Activated naive CD8-positive, alpha-beta T cell treated with anti-CD3 and anti-CD28 coated beads for 36 hours (primary cell): ENCODE measurements at regions not wholly inside any gene's neighbourhood (a gene's known extent, or its start where the extent isn't known, plus 50 kb on each side); places are given as distances from the start of the nearest gene placed in this dataset.

ENCODE experiments used
- DNase-seq: peaks from one replicate; pipeline ENCODE4 v3.0.0; 2021
- H3K27ac Mint-ChIP-seq: one replicate; pipeline ENCODE4 v1.8.0; 2022; ENCODE audit warnings: mild to moderate bottlenecking, moderate library complexity, mixed read lengths
- H3K27me3 Mint-ChIP-seq: one replicate; pipeline ENCODE4 v1.8.0; 2022; ENCODE audit warnings: mild to moderate bottlenecking, mixed read lengths
- H3K36me3 Mint-ChIP-seq: one replicate; pipeline ENCODE4 v1.8.0; 2021; ENCODE audit warnings: mild to moderate bottlenecking, mixed read lengths
- H3K4me1 Mint-ChIP-seq: one replicate; pipeline ENCODE4 v1.8.0; 2021; ENCODE audit warnings: mixed read lengths
- H3K4me3 Mint-ChIP-seq: one replicate; pipeline ENCODE4 v1.8.0; 2022; ENCODE audit warnings: mild to moderate bottlenecking, moderate library complexity, mixed read lengths
- H3K9me3 Mint-ChIP-seq: one replicate; pipeline ENCODE4 v1.8.0; 2022; ENCODE audit warnings: mixed read lengths

GRCh38 chr14:98252820-98253219, 1019.2 kb downstream of the BCL11B start:
- no peaks in the 10 kb centered on the region for H3K36me3 Mint-ChIP-seq
- H3K27me3 Mint-ChIP-seq = no peaks in the 10 kb centered on the region
- H3K27ac Mint-ChIP-seq = no peak overlapping the region
- H3K4me1 Mint-ChIP-seq = peaks cover 5% of the 10 kb centered on the region
- H3K4me3 Mint-ChIP-seq = no peak overlapping the region
- no peak for DNase-seq
- H3K9me3 Mint-ChIP-seq = no peaks in the 10 kb centered on the region

- DNase-seq = no peak
- no peak overlapping the region for H3K4me3 Mint-ChIP-seq
- no peaks in the 10 kb centered on the region for H3K9me3 Mint-ChIP-seq
- H3K36me3 Mint-ChIP-seq = no peaks in the 10 kb centered on the region
- peaks cover 2% of the 10 kb centered on the region for H3K4me1 Mint-ChIP-seq
- H3K27ac Mint-ChIP-seq = no peak overlapping the region
- H3K27me3 Mint-ChIP-seq = no peaks in the 10 kb centered on the region
Observed at GRCh38 chr14:98259881-98260280, 1012.1 kb downstream of the BCL11B start.

GRCh38 chr14:98262566-98262965, 1009.4 kb downstream of the BCL11B start:
- H3K9me3 Mint-ChIP-seq = no peaks in the 10 kb centered on the region
- no peak overlapping the region for H3K4me3 Mint-ChIP-seq
- no peaks in the 10 kb centered on the region for H3K27me3 Mint-ChIP-seq
- peaks cover 6% of the 10 kb centered on the region for H3K4me1 Mint-ChIP-seq
- no peak overlapping the region for H3K27ac Mint-ChIP-seq
- DNase-seq = no peak
- no peaks in the 10 kb centered on the region for H3K36me3 Mint-ChIP-seq

- H3K9me3 Mint-ChIP-seq = peaks cover 9% of the 10 kb centered on the region
- H3K4me1 Mint-ChIP-seq = peaks cover 6% of the 10 kb centered on the region
- H3K27me3 Mint-ChIP-seq = no peaks in the 10 kb centered on the region
- no peaks in the 10 kb centered on the region for H3K36me3 Mint-ChIP-seq
- H3K27ac Mint-ChIP-seq = no peak overlapping the region
- no peak overlapping the region for H3K4me3 Mint-ChIP-seq
- DNase-seq = no peak
Observed at GRCh38 chr14:98269533-98269932, 1002.5 kb downstream of the BCL11B start.

- no peaks in the 10 kb centered on the region for H3K36me3 Mint-ChIP-seq
- H3K4me1 Mint-ChIP-seq = peaks cover 3% of the 10 kb centered on the region
- H3K9me3 Mint-ChIP-seq = peaks cover 9% of the 10 kb centered on the region
- H3K4me3 Mint-ChIP-seq = no peak overlapping the region
- no peak for DNase-seq
- no peaks in the 10 kb centered on the region for H3K27me3 Mint-ChIP-seq
- no peak overlapping the region for H3K27ac Mint-ChIP-seq
Observed at GRCh38 chr14:98270201-98270600, 1001.8 kb downstream of the BCL11B start.

- no peaks in the 10 kb centered on the region for H3K4me1 Mint-ChIP-seq
- no peak for DNase-seq
- no peak overlapping the region for H3K4me3 Mint-ChIP-seq
- H3K27ac Mint-ChIP-seq = no peak overlapping the region
- H3K36me3 Mint-ChIP-seq = no peaks in the 10 kb centered on the region
- no peaks in the 10 kb centered on the region for H3K27me3 Mint-ChIP-seq
- H3K9me3 Mint-ChIP-seq = peaks cover 9% of the 10 kb centered on the region
Observed at GRCh38 chr14:98274596-98274995, 997.4 kb downstream of the BCL11B start.

GRCh38 chr14:98278800-98279199, 993.2 kb downstream of the BCL11B start:
- no peak overlapping the region for H3K27ac Mint-ChIP-seq
- H3K9me3 Mint-ChIP-seq = peaks cover 6% of the 10 kb centered on the region
- no peaks in the 10 kb centered on the region for H3K4me1 Mint-ChIP-seq
- no peaks in the 10 kb centered on the region for H3K27me3 Mint-ChIP-seq
- DNase-seq = no peak
- H3K36me3 Mint-ChIP-seq = no peaks in the 10 kb centered on the region
- H3K4me3 Mint-ChIP-seq = no peak overlapping the region

- DNase-seq = no peak
- H3K4me1 Mint-ChIP-seq = no peaks in the 10 kb centered on the region
- H3K9me3 Mint-ChIP-seq = peaks cover 9% of the 10 kb centered on the region
- H3K27me3 Mint-ChIP-seq = no peaks in the 10 kb centered on the region
- H3K4me3 Mint-ChIP-seq = no peak overlapping the region
- H3K27ac Mint-ChIP-seq = no peak overlapping the region
- no peaks in the 10 kb centered on the region for H3K36me3 Mint-ChIP-seq
Observed at GRCh38 chr14:98280436-98280835, 991.6 kb downstream of the BCL11B start.

GRCh38 chr14:98288825-98289224, 983.2 kb downstream of the BCL11B start:
- H3K9me3 Mint-ChIP-seq = peaks cover 3% of the 10 kb centered on the region
- H3K4me1 Mint-ChIP-seq = peaks cover 4% of the 10 kb centered on the region
- DNase-seq = no peak
- H3K27me3 Mint-ChIP-seq = no peaks in the 10 kb centered on the region
- H3K36me3 Mint-ChIP-seq = no peaks in the 10 kb centered on the region
- no peak overlapping the region for H3K4me3 Mint-ChIP-seq
- no peak overlapping the region for H3K27ac Mint-ChIP-seq

GRCh38 chr14:98290596-98290995, 981.4 kb downstream of the BCL11B start:
- Mint-ChIP-seq H3K36me3 (no peaks in the 10 kb centered on the region), H3K27ac (no peak overlapping the region), H3K4me3 (no peak overlapping the region), H3K4me1 (peaks cover 4% of the 10 kb centered on the region), H3K27me3 (no peaks in the 10 kb centered on the region), H3K9me3 (no peaks in the 10 kb centered on the region)
- DNase-seq = no peak

- H3K27me3 Mint-ChIP-seq = no peaks in the 10 kb centered on the region
- no peaks in the 10 kb centered on the region for H3K9me3 Mint-ChIP-seq
- H3K4me1 Mint-ChIP-seq = peaks cover 2% of the 10 kb centered on the region
- H3K36me3 Mint-ChIP-seq = no peaks in the 10 kb centered on the region
- no peak for DNase-seq
- H3K4me3 Mint-ChIP-seq = no peak overlapping the region
- no peak overlapping the region for H3K27ac Mint-ChIP-seq
Observed at GRCh38 chr14:98292191-98292590, 979.8 kb downstream of the BCL11B start.

- Mint-ChIP-seq H3K27me3 (no peaks in the 10 kb centered on the region), H3K4me3 (no peak overlapping the region), H3K27ac (no peak overlapping the region), H3K4me1 (peaks cover 2% of the 10 kb centered on the region), H3K9me3 (no peaks in the 10 kb centered on the region), H3K36me3 (no peaks in the 10 kb centered on the region)
- no peak for DNase-seq
Observed at GRCh38 chr14:98293576-98293975, 978.4 kb downstream of the BCL11B start.

- Mint-ChIP-seq H3K4me1 (peaks cover 3% of the 10 kb centered on the region), H3K4me3 (no peak overlapping the region), H3K27me3 (no peaks in the 10 kb centered on the region), H3K9me3 (no peaks in the 10 kb centered on the region), H3K36me3 (no peaks in the 10 kb centered on the region), H3K27ac (no peak overlapping the region)
- no peak for DNase-seq
Observed at GRCh38 chr14:98296895-98297294, 975.1 kb downstream of the BCL11B start.

- H3K4me1 Mint-ChIP-seq = peaks cover 2% of the 10 kb centered on the region
- H3K27ac Mint-ChIP-seq = no peak overlapping the region
- no peak overlapping the region for H3K4me3 Mint-ChIP-seq
- no peaks in the 10 kb centered on the region for H3K36me3 Mint-ChIP-seq
- H3K27me3 Mint-ChIP-seq = no peaks in the 10 kb centered on the region
- no peak for DNase-seq
- H3K9me3 Mint-ChIP-seq = no peaks in the 10 kb centered on the region
Observed at GRCh38 chr14:98297567-98297966, 974.4 kb downstream of the BCL11B start.

- Mint-ChIP-seq H3K4me1 (peaks cover 2% of the 10 kb centered on the region), H3K27me3 (no peaks in the 10 kb centered on the region), H3K36me3 (no peaks in the 10 kb centered on the region), H3K27ac (no peak overlapping the region), H3K9me3 (no peaks in the 10 kb centered on the region), H3K4me3 (no peak overlapping the region)
- no peak for DNase-seq
Observed at GRCh38 chr14:98298481-98299244, 973.3 kb downstream of the BCL11B start.

GRCh38 chr14:98301681-98302080, 970.3 kb downstream of the BCL11B start:
- no peaks in the 10 kb centered on the region for H3K36me3 Mint-ChIP-seq
- H3K27ac Mint-ChIP-seq = no peak overlapping the region
- no peak for DNase-seq
- H3K4me3 Mint-ChIP-seq = no peak overlapping the region
- H3K4me1 Mint-ChIP-seq = peaks cover 2% of the 10 kb centered on the region
- H3K27me3 Mint-ChIP-seq = no peaks in the 10 kb centered on the region
- H3K9me3 Mint-ChIP-seq = no peaks in the 10 kb centered on the region
